Mesenteric fat pad (tissue), 1 donor: ENCODE measurements at regions not wholly inside any gene's neighbourhood (a gene's known extent, or its start where the extent isn't known, plus 50 kb on each side); places are given as distances from the start of the nearest gene placed in this dataset.
"Not testable (repeated sequence)": the region's sequence is repeated elsewhere in the genome, so short reads cannot be mapped to it uniquely, and the experiment has no call there.

ENCODE experiments used
- DNase-seq: peaks from one replicate; pipeline ENCODE4 v3.0.0-alpha.2; 2020; ENCODE audit warnings: low spot score
- donor health status: DM: yes; HTN: yes; CAD: no.

- DNase-seq = not testable (repeated sequence)
These were observed 72.7 kb upstream of the COBL start for GRCh38 chr7:51389216-51389812.

GRCh38 chr7:51388241-51388640 lies 71.6 kb upstream of the COBL start:
- not testable (repeated sequence) for DNase-seq

GRCh38 chr7:51386806-51387568 lies 70.4 kb upstream of the COBL start:
- not testable (repeated sequence) for DNase-seq

GRCh38 chr7:51386184-51386583 lies 69.6 kb upstream of the COBL start:
- not testable (repeated sequence) for DNase-seq

- DNase-seq = not testable (repeated sequence)
These were observed 65.6 kb upstream of the COBL start for GRCh38 chr7:51382243-51382642.

- no peak for DNase-seq
These were observed 59.9 kb upstream of the COBL start for GRCh38 chr7:51376420-51377092.

- no peak for DNase-seq
These were observed 58.3 kb upstream of the COBL start for GRCh38 chr7:51374936-51375335.

- DNase-seq = not testable (repeated sequence)
These were observed 57.0 kb upstream of the COBL start for GRCh38 chr7:51373607-51374006.

GRCh38 chr7:51369746-51370145 lies 53.1 kb upstream of the COBL start:
- DNase-seq = no peak

- not testable (repeated sequence) for DNase-seq
These were observed 52.6 kb upstream of the COBL start for GRCh38 chr7:51369228-51369627.

GRCh38 chr7:51368334-51368733 lies 51.7 kb upstream of the COBL start:
- no peak for DNase-seq

GRCh38 chr7:51367614-51367968 lies 51.0 kb upstream of the COBL start:
- DNase-seq = no peak

GRCh38 chr7:51366930-51367613 lies 50.5 kb upstream of the COBL start:
- no peak for DNase-seq
